Neural cell (in vitro differentiated cells): ENCODE measurements at regions not wholly inside any gene's neighbourhood (a gene's known extent, or its start where the extent isn't known, plus 50 kb on each side); places are given as distances from the start of the nearest gene placed in this dataset.

Experiments used
- H2AFZ ChIP-seq: fragments of 200-600, 300-800 bp; sonication (generic), shearing (Covaris generic); 2 replicates; pipeline ENCODE4 v1.6.0; 2014; ENCODE audit warnings: low read depth, mild to moderate bottlenecking, antibody characterized with exemption, low read length, moderate library complexity
- H3F3A ChIP-seq: fragments of 200-600 bp; shearing (Covaris generic); 2 replicates; pipeline ENCODE4 v1.6.1; 2016; ENCODE audit warnings: mild to moderate bottlenecking, moderate library complexity, mixed read lengths, antibody characterized with exemption, low read length; ENCODE audit not compliant: insufficient read depth, poor library complexity, severe bottlenecking
- H3K27ac ChIP-seq: fragments of 200-600, 300-800 bp; sonication (generic), shearing (Covaris generic); 2 replicates; pipeline ENCODE4 v1.5.1; 2014; ENCODE audit warnings: mild to moderate bottlenecking, low read length, moderate library complexity
- H3K27me3 ChIP-seq: fragments of 300-800, 200-600 bp; sonication (generic), shearing (Covaris generic); 2 replicates; pipeline ENCODE4 v1.6.0; 2014; ENCODE audit warnings: mild to moderate bottlenecking, low read depth, low read length, moderate library complexity; ENCODE audit not compliant: insufficient read depth
- H3K36me3 ChIP-seq: fragments of 300-800, 200-600 bp; sonication (generic), shearing (Covaris generic); 2 replicates; pipeline ENCODE4 v1.5.1; 2014; ENCODE audit warnings: mild to moderate bottlenecking, antibody characterized with exemption, low read length, moderate library complexity; ENCODE audit not compliant: insufficient read depth
- H3K4me2 ChIP-seq: fragments of 300-800, 200-600 bp; sonication (generic), shearing (Covaris generic); 2 replicates; pipeline ENCODE4 v1.6.0; 2014; ENCODE audit warnings: mild to moderate bottlenecking, low read length
- H3K4me3 ChIP-seq: fragments of 300-800, 200-600 bp; sonication (generic), shearing (Covaris generic); 2 replicates; pipeline ENCODE4 v1.5.1; 2014; ENCODE audit warnings: mild to moderate bottlenecking, low read length, moderate library complexity
- H3K79me2 ChIP-seq: fragments of 200-600 bp; shearing (Covaris generic); replicated peaks from 2 replicates; pipeline ENCODE4 v1.6.0; 2014; ENCODE audit warnings: mild to moderate bottlenecking, low read length, moderate library complexity; ENCODE audit not compliant: insufficient read depth
- H3K9ac ChIP-seq: fragments of 300-800, 200-600 bp; sonication (generic), shearing (Covaris generic); 2 replicates; pipeline ENCODE4 v1.6.1; 2016; ENCODE audit warnings: mild to moderate bottlenecking, low read length, mixed read lengths
- H3K9me2 ChIP-seq: fragments of 200-600 bp; shearing (Covaris generic); 2 replicates; pipeline ENCODE4 v1.6.1; 2016; ENCODE audit warnings: mild to moderate bottlenecking, low read length, mixed read lengths; ENCODE audit not compliant: insufficient read depth
- H3K9me3 ChIP-seq: fragments of 200-600, 300-800 bp; sonication (generic), shearing (Covaris generic); 2 replicates; pipeline ENCODE4 v1.6.1; 2016; ENCODE audit warnings: mild to moderate bottlenecking, mixed run types, low read length, moderate library complexity, mixed read lengths
- H4K20me1 ChIP-seq: fragments of 200-600 bp; shearing (Covaris generic); 2 replicates; pipeline ENCODE4 v1.6.1; 2016; ENCODE audit warnings: mild to moderate bottlenecking, mixed run types; ENCODE audit not compliant: insufficient read depth
- CTCF ChIP-seq: fragments of 450-650 bp; IDR thresholded peaks from 2 replicates; pipeline ENCODE4 v1.5.1; 2014; ENCODE audit warnings: antibody characterized with exemption, mild to moderate bottlenecking, moderate library complexity; ENCODE audit not compliant: poor library complexity, severe bottlenecking
- EP300 ChIP-seq: fragments of 450-650 bp; conservative IDR thresholded peaks from 2 replicates; pipeline ENCODE4 v1.6.1; 2014; ENCODE audit warnings: antibody characterized with exemption, mild to moderate bottlenecking, moderate library complexity; ENCODE audit not compliant: poor library complexity, severe bottlenecking
- EZH2 ChIP-seq: fragments of 200-600, 300-800 bp; shearing (Covaris generic), sonication (generic); IDR thresholded peaks from 2 replicates; pipeline ENCODE4 v1.6.1; 2014; ENCODE audit warnings: antibody characterized with exemption, low read length, borderline replicate concordance, mild to moderate bottlenecking; ENCODE audit not compliant: insufficient read depth, poor library complexity, severe bottlenecking
- MXI1 ChIP-seq: fragments of 450-650 bp; conservative IDR thresholded peaks from 2 replicates; pipeline ENCODE4 v1.6.1; 2014; ENCODE audit warnings: antibody characterized with exemption, mild to moderate bottlenecking; ENCODE audit not compliant: poor library complexity, severe bottlenecking
- POLR2AphosphoS5 ChIP-seq: IDR thresholded peaks from 2 replicates; pipeline ENCODE4 v1.6.1; 2012
- RAD21 ChIP-seq: fragments of 450-650 bp; conservative IDR thresholded peaks from 2 replicates; pipeline ENCODE4 v1.6.1; 2014; ENCODE audit warnings: antibody characterized with exemption, mild to moderate bottlenecking, moderate library complexity
- REST ChIP-seq: IDR thresholded peaks from 2 replicates; pipeline ENCODE4 v1.6.1; 2012; ENCODE audit warnings: borderline replicate concordance
- SMC3 ChIP-seq: fragments of 450-650 bp; conservative IDR thresholded peaks from 2 replicates; pipeline ENCODE4 v1.6.1; 2014; ENCODE audit warnings: antibody characterized with exemption, mild to moderate bottlenecking, moderate library complexity; ENCODE audit not compliant: poor library complexity
- TAF1 ChIP-seq: IDR thresholded peaks from 2 replicates; pipeline ENCODE4 v1.6.1; 2012; ENCODE audit warnings: low read depth

DNA sequence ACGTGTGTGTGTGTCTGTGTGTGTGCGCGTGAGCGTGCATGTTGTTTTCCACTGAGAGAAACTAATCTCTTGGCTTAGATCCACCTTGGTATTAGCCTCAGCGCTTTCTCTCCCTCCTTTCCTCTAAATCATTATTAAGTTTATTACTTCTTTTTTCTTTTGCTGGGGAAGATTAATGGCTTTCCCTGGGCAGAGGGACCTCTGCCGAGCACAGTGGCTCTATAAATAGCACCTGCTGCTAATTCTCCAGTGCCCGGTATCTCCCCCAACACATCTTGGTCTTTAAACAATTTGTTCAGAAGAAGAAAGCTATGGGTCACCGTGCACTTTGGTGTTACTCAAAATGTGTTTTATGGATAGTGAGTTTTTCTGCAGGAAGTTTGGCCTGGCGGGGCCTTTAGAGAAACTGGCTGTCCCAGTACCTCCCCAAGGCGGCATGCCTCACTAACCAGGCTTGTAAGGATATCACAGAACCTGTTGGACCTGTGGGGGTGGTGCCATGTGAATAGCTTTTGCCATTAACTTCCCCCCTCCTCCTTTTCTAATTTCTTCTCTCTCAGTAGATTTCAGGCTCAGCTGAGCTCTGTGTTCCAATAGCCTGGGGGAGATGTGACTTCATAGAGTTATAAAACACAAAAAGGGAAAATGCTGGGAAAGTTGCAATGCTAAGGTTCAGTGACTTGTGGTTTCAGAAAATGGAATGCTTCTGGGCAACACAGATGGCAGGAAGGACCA lies 70.1 kb upstream of the RAB11FIP2 start:
- Histone ChIP-seq H3K36me3 (no peaks in the 10 kb centered on the region), H3K9ac (no peak overlapping the region), H3K79me2 (no peaks in the 10 kb centered on the region), H2AFZ (no peak overlapping the region), H4K20me1 (no peaks in the 10 kb centered on the region), H3K27me3 (no peaks in the 10 kb centered on the region), H3K9me3 (no peaks in the 10 kb centered on the region), H3K4me3 (no peak overlapping the region), H3K4me2 (no peak overlapping the region), H3K27ac (no peak overlapping the region), H3F3A (no peaks in the 10 kb centered on the region), H3K9me2 (no peaks in the 10 kb centered on the region)
- TF ChIP-seq TAF1 = no peak

DNA sequence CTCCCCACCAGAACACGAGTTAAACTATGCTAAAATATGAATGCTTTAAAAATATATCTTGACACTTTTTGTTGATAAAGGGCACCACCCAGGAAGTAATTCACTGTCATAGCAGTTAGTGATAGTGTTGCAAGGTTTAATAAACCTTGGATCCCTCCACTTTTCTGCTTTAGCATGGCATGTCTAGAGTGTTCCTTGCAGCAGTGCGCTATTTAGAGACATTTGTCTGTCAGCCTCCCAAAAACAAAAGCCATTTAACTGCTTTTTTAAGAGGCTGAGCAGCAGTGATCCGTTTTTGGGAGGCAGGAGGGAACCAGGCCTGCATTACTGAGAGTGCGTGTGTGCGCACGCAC lies 69.6 kb upstream of the RAB11FIP2 start:
- Histone ChIP-seq H3F3A (no peaks in the 10 kb centered on the region), H2AFZ (no peak overlapping the region), H3K9me2 (no peaks in the 10 kb centered on the region), H4K20me1 (no peaks in the 10 kb centered on the region), H3K4me2 (no peak overlapping the region), H3K27ac (no peak overlapping the region), H3K9ac (no peak overlapping the region), H3K4me3 (no peak overlapping the region), H3K9me3 (no peaks in the 10 kb centered on the region), H3K36me3 (no peaks in the 10 kb centered on the region), H3K27me3 (no peaks in the 10 kb centered on the region), H3K79me2 (no peaks in the 10 kb centered on the region)
- TF ChIP-seq CTCF = no peak
- TF ChIP-seq SMC3 = no peak
- TF ChIP-seq TAF1 = no peak
- TF ChIP-seq RAD21 = no peak
- TF ChIP-seq REST = no peak
- TF ChIP-seq EZH2 = no peak
- no peak for TF ChIP-seq EP300
- no peak for TF ChIP-seq MXI1
- no peak for TF ChIP-seq POLR2AphosphoS5

- TF ChIP-seq CTCF (no peak), MXI1 (no peak), RAD21 (no peak), REST (no peak), TAF1 (no peak), SMC3 (no peak), EZH2 (no peak), EP300 (no peak), POLR2AphosphoS5 (no peak)
- no peaks in the 10 kb centered on the region for H3K36me3 ChIP-seq
- no peak overlapping the region for H3K4me3 ChIP-seq
- H3K9me3 ChIP-seq = no peaks in the 10 kb centered on the region
- H3K9me2 ChIP-seq = no peaks in the 10 kb centered on the region
- no peaks in the 10 kb centered on the region for H3K27me3 ChIP-seq
- H4K20me1 ChIP-seq = no peaks in the 10 kb centered on the region
- no peak overlapping the region for H2AFZ ChIP-seq
- no peaks in the 10 kb centered on the region for H3K79me2 ChIP-seq
- H3K4me2 ChIP-seq = no peak overlapping the region
- no peak overlapping the region for H3K27ac ChIP-seq
- no peaks in the 10 kb centered on the region for H3F3A ChIP-seq
- H3K9ac ChIP-seq = no peak overlapping the region
Measured at GRCh38 chr10:118115701-118116100, 69.0 kb upstream of the RAB11FIP2 start.
